ENCODE measurements at regions not wholly inside any gene's neighbourhood (a gene's known extent, or its start where the extent isn't known, plus 50 kb on each side); places are given as distances from the start of the nearest gene placed in this dataset.
"Not testable (repeated sequence)": the region's sequence is repeated elsewhere in the genome, so short reads cannot be mapped to it uniquely, and the experiment has no call there.

DNA sequence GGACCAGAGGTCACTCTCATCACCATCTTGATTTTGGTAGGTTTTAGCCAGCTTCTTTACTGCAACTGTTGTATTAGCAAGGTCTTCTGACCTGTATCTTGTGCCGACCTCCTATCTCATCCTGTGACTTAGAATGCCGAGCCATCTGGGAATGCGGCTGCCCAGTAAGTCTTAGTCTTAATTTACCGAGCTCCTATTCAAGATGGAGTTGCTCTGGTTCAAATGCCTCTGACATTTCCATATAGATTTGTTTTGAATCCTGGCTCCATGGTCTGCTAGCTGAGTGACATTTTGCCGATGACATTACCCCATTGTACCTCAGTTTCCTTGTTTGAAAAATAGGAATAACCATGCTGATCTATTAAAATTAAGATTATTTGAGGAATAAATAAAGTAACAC is 193.9 kb upstream of the HMCN1 start:
- no peak overlapping the region for H3K9ac ChIP-seq (ENCODE audit: low read length)
- no CpG with 5 or more reads among the region's 5 CpGs for WGBS (ENCODE audit: extremely low coverage, insufficient coverage, insufficient read length)
- H2BK120ac ChIP-seq (ENCODE audit: insufficient read depth, low read length, poor library complexity) = peak overlapping the region; percentile 94
- peak overlapping the region; percentile 83 for H3K14ac ChIP-seq (ENCODE audit: low read length)
- H2AK5ac ChIP-seq (ENCODE audit: low read length) = peak overlapping the region; percentile 99
- H4K91ac ChIP-seq (ENCODE audit: low read depth, low read length) = peak overlapping the region; percentile 87
- peaks cover 8% of the 10 kb centered on the region for H3K79me2 ChIP-seq (ENCODE audit: control insufficient read depth, insufficient read depth, low read length, poor library complexity)
- H3K4me3 ChIP-seq (ENCODE audit: low read depth, low read length) = no peak overlapping the region
- no peak for DNase-seq
- peak overlapping the region; percentile 100 for H2BK12ac ChIP-seq (ENCODE audit: low read length)
- H3K23ac ChIP-seq (ENCODE audit: low read length) = no peak overlapping the region
- peaks cover 29% of the 10 kb centered on the region for H3K79me1 ChIP-seq (ENCODE audit: low read length)
- H3K36me3 ChIP-seq (ENCODE audit: control insufficient read depth in 1 of 2, insufficient read depth in 2 of 2, low read length in 2 of 2) = peaks cover 1 to 3% of the 10 kb centered on the region in 2 experiments
- no peak overlapping the region for H2AFZ ChIP-seq (ENCODE audit: insufficient read depth, low read length, poor library complexity)
- no peaks in the 10 kb centered on the region for H3K9me3 ChIP-seq (ENCODE audit: insufficient read depth, low read depth, low read length)
- H3K4ac ChIP-seq (ENCODE audit: low read depth, low read length) = peak overlapping the region; percentile 84
- H3K18ac ChIP-seq (ENCODE audit: low read length) = peak overlapping the region; percentile 70
- no peak overlapping the region for H4K12ac ChIP-seq (ENCODE audit: low read depth, low read length)
- H2BK5ac ChIP-seq (ENCODE audit: low read depth, low read length, poor library complexity) = peak overlapping the region; percentile 87
- peak overlapping the region; percentile 49 for H4K8ac ChIP-seq (ENCODE audit: low read depth, low read length)
- H3K4me1 ChIP-seq (ENCODE audit: control insufficient read depth in 1 of 2, insufficient read depth in 2 of 2, low read length in 2 of 2) = peaks cover 10 to 11% of the 10 kb centered on the region in 2 experiments
- no peaks in the 10 kb centered on the region for H3K27me3 ChIP-seq (ENCODE audit: insufficient read depth, low read length)
- H3K27ac ChIP-seq (ENCODE audit: low read depth, low read length) = peak overlapping the region; percentile 50
- H3K4me2 ChIP-seq (ENCODE audit: low read length) = no peak overlapping the region

DNA sequence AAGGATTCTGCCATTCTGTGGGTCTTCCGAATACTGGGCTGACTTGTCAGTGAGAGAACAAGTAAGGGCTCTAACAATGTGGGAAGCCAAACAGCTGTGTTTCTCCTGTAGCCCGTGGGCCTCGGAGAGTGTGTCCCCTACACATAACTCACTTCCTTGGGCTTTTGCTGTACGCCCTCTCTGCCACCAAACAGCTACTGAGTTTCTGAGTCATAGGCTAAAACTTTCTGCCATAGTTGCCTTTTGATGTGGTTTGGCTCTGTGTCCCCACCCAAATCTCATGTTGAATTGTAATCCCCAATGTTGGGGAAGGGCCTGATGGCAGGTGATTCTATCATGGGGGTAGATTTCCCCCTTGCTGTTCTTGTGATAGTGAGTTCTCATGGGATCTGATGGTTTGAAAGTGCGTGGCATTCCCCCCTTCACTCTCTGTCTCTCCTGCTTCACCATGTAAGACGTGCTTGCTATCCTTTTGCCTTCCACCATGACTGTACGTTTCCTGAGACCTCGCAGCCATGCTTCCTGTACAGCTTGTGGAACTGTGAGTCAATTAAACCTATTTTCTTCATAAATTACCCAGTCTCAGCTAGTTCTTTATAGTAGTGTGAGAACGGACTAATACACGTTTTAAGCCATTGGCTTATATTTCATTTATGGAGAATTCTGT is 194.8 kb upstream of the HMCN1 start:
- H3K14ac ChIP-seq (ENCODE audit: low read length) = peak overlapping the region; percentile 86
- DNase-seq = no peak
- peak overlapping the region; percentile 100 for H2BK12ac ChIP-seq (ENCODE audit: low read length)
- H4K12ac ChIP-seq (ENCODE audit: low read depth, low read length) = no peak overlapping the region
- H3K4ac ChIP-seq (ENCODE audit: low read depth, low read length) = peak overlapping the region; percentile 81
- no peaks in the 10 kb centered on the region for H3K9me3 ChIP-seq (ENCODE audit: insufficient read depth, low read depth, low read length)
- H2BK120ac ChIP-seq (ENCODE audit: insufficient read depth, low read length, poor library complexity) = peak overlapping the region; percentile 72
- H3K36me3 ChIP-seq (ENCODE audit: control insufficient read depth in 1 of 2, insufficient read depth in 2 of 2, low read length in 2 of 2) = peaks cover 1 to 3% of the 10 kb centered on the region in 2 experiments
- peak overlapping the region; percentile 97 for H2AK5ac ChIP-seq (ENCODE audit: low read length)
- no peak overlapping the region for H3K4me2 ChIP-seq (ENCODE audit: low read length)
- no CpG with 5 or more reads among the region's 10 CpGs for whole genome bisulfite sequencing (ENCODE audit: extremely low coverage, insufficient coverage, insufficient read length)
- peaks cover 8% of the 10 kb centered on the region for H3K79me2 ChIP-seq (ENCODE audit: control insufficient read depth, insufficient read depth, low read length, poor library complexity)
- peak overlapping the region; percentile 17 for H3K18ac ChIP-seq (ENCODE audit: low read length)
- H3K27me3 ChIP-seq (ENCODE audit: insufficient read depth, low read length) = no peaks in the 10 kb centered on the region
- no peak overlapping the region for H3K4me3 ChIP-seq (ENCODE audit: low read depth, low read length)
- peak overlapping the region; percentile 85 for H4K91ac ChIP-seq (ENCODE audit: low read depth, low read length)
- no peak overlapping the region for H4K8ac ChIP-seq (ENCODE audit: low read depth, low read length)
- peaks cover 29% of the 10 kb centered on the region for H3K79me1 ChIP-seq (ENCODE audit: low read length)
- no peak overlapping the region for H3K9ac ChIP-seq (ENCODE audit: low read length)
- H2AFZ ChIP-seq (ENCODE audit: insufficient read depth, low read length, poor library complexity) = no peak overlapping the region
- no peak overlapping the region for H3K23ac ChIP-seq (ENCODE audit: low read length)
- peaks cover 10 to 11% of the 10 kb centered on the region in 2 experiments for H3K4me1 ChIP-seq (ENCODE audit: control insufficient read depth in 1 of 2, insufficient read depth in 2 of 2, low read length in 2 of 2)
- no peak overlapping the region for H3K27ac ChIP-seq (ENCODE audit: low read depth, low read length)
- H2BK5ac ChIP-seq (ENCODE audit: low read depth, low read length, poor library complexity) = peak overlapping the region; percentile 77

DNA sequence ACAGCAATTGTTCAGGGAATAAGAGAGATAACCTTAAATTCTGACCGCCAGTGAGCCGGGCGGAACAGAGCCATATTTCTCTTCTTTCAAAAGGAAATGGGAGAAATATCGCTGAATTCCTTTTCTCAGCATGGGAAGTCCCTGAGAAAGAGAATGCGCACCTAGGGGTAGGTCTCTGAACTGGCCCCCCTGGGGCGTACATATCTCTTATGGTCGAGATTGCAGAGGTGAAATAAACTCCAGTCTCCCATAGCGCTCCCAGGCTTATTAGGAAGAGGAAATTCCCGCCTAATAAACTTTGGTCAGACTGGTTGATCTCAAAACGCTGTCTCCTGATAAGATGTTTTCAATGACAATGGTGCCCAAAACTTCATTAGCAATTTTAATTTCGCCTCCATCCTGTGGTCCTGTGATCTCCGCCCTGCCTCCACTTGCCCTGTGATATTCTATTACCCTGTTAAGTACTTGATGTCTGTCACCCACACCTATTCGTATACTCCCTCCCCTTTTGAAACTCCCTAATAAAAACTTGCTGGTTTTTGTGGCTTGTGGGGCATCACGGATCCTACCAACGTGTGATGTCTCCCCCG is 195.8 kb upstream of the HMCN1 start:
- not testable (repeated sequence) for H4K91ac ChIP-seq (ENCODE audit: low read depth, low read length); H3K4me3 ChIP-seq (ENCODE audit: low read depth, low read length); H2BK120ac ChIP-seq (ENCODE audit: insufficient read depth, low read length, poor library complexity); H3K18ac ChIP-seq (ENCODE audit: low read length); H3K4me2 ChIP-seq (ENCODE audit: low read length); H3K9ac ChIP-seq (ENCODE audit: low read length); H2AK5ac ChIP-seq (ENCODE audit: low read length); H3K9me3 ChIP-seq (ENCODE audit: insufficient read depth, low read depth, low read length); H2BK5ac ChIP-seq (ENCODE audit: low read depth, low read length, poor library complexity); H3K36me3 ChIP-seq (ENCODE audit: control insufficient read depth in 1 of 2, insufficient read depth in 2 of 2, low read length in 2 of 2); H3K27me3 ChIP-seq (ENCODE audit: insufficient read depth, low read length); H3K14ac ChIP-seq (ENCODE audit: low read length); H4K8ac ChIP-seq (ENCODE audit: low read depth, low read length); H3K4ac ChIP-seq (ENCODE audit: low read depth, low read length); H2BK12ac ChIP-seq (ENCODE audit: low read length); H4K12ac ChIP-seq (ENCODE audit: low read depth, low read length); H3K23ac ChIP-seq (ENCODE audit: low read length); H3K79me2 ChIP-seq (ENCODE audit: control insufficient read depth, insufficient read depth, low read length, poor library complexity); H3K27ac ChIP-seq (ENCODE audit: low read depth, low read length); H2AFZ ChIP-seq (ENCODE audit: insufficient read depth, low read length, poor library complexity)
- Histone ChIP-seq H3K4me1 (ENCODE audit: control insufficient read depth in 1 of 2, insufficient read depth in 2 of 2, low read length in 2 of 2) (peaks cover 10 to 11% of the 10 kb centered on the region in 2 experiments), H3K79me1 (ENCODE audit: low read length) (peaks cover 27% of the 10 kb centered on the region)
- DNase-seq = peak; percentile 16 to 27
- no CpG with 5 or more reads among the region's 16 CpGs for WGBS (ENCODE audit: extremely low coverage, insufficient coverage, insufficient read length)

DNA sequence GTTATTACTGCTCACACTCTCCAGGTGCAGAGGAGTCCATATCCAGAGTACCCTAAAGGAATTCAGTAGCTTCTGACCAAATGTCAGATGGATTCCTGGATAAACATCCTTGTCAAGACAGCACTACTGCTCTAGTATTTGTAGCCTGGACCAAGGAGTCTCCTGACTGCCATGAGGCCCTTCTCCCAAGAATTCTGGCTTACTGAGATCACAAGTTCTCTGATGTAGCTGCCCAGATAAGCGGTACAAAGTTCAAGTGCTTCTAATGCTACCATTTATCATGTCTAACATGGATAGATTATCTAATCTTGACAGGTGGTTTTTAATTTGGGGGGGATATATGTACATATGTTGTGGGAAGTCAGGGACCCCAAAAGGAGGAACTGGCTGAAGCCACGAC is 196.6 kb upstream of the HMCN1 start:
- Histone ChIP-seq H3K4me3 (ENCODE audit: low read depth, low read length) (no peak overlapping the region), H4K91ac (ENCODE audit: low read depth, low read length) (no peak overlapping the region), H3K9ac (ENCODE audit: low read length) (no peak overlapping the region), H3K36me3 (ENCODE audit: control insufficient read depth in 1 of 2, insufficient read depth in 2 of 2, low read length in 2 of 2) (peaks cover 1 to 3% of the 10 kb centered on the region in 2 experiments), H3K18ac (ENCODE audit: low read length) (no peak overlapping the region), H2AFZ (ENCODE audit: insufficient read depth, low read length, poor library complexity) (no peak overlapping the region), H3K9me3 (ENCODE audit: insufficient read depth, low read depth, low read length) (no peaks in the 10 kb centered on the region), H3K27ac (ENCODE audit: low read depth, low read length) (no peak overlapping the region), H3K79me1 (ENCODE audit: low read length) (peaks cover 22% of the 10 kb centered on the region), H2BK120ac (ENCODE audit: insufficient read depth, low read length, poor library complexity) (no peak overlapping the region), H3K27me3 (ENCODE audit: insufficient read depth, low read length) (no peaks in the 10 kb centered on the region), H4K8ac (ENCODE audit: low read depth, low read length) (no peak overlapping the region), H3K4ac (ENCODE audit: low read depth, low read length) (no peak overlapping the region), H3K79me2 (ENCODE audit: control insufficient read depth, insufficient read depth, low read length, poor library complexity) (peaks cover 5% of the 10 kb centered on the region), H3K23ac (ENCODE audit: low read length) (no peak overlapping the region), H3K4me2 (ENCODE audit: low read length) (no peak overlapping the region), H2BK12ac (ENCODE audit: low read length) (no peak overlapping the region), H2BK5ac (ENCODE audit: low read depth, low read length, poor library complexity) (no peak overlapping the region), H3K14ac (ENCODE audit: low read length) (no peak overlapping the region), H2AK5ac (ENCODE audit: low read length) (no peak overlapping the region), H3K4me1 (ENCODE audit: control insufficient read depth in 1 of 2, insufficient read depth in 2 of 2, low read length in 2 of 2) (peaks cover 6 to 7% of the 10 kb centered on the region in 2 experiments), H4K12ac (ENCODE audit: low read depth, low read length) (no peak overlapping the region)
- no CpG with 5 or more reads among the region's 2 CpGs for WGBS (ENCODE audit: extremely low coverage, insufficient coverage, insufficient read length)
- no peak for DNase-seq
